ENCODE measurements at regions not wholly inside any gene's neighbourhood (a gene's known extent, or its start where the extent isn't known, plus 50 kb on each side); places are given as distances from the start of the nearest gene placed in this dataset.

GRCh38 chr2:8148260-8149006 is 533.4 kb upstream of the ID2 start:
- no peak overlapping the region for H3K27ac Mint-ChIP-seq (ENCODE audit: unreplicated experiment)
- H3K4me3 Mint-ChIP-seq (ENCODE audit: unreplicated experiment): no peak overlapping the region
- no peaks in the 10 kb centered on the region for H3K9me3 Mint-ChIP-seq (ENCODE audit: unreplicated experiment)
- H3K4me1 Mint-ChIP-seq (ENCODE audit: unreplicated experiment): peaks cover 24% of the 10 kb centered on the region
- H3K27me3 Mint-ChIP-seq (ENCODE audit: unreplicated experiment): no peaks in the 10 kb centered on the region
- no peak for TF ChIP-seq CTCF (IDR thresholded peaks at IDR 0.05)
- no peaks in the 10 kb centered on the region for H3K36me3 Mint-ChIP-seq (ENCODE audit: unreplicated experiment)
- DNase-seq (ENCODE audit: extremely low spot score, unreplicated experiment): no peak

- Mint-ChIP-seq H3K4me3 (ENCODE audit: unreplicated experiment) (no peak overlapping the region), H3K36me3 (ENCODE audit: unreplicated experiment) (no peaks in the 10 kb centered on the region), H3K4me1 (ENCODE audit: unreplicated experiment) (peaks cover 24% of the 10 kb centered on the region), H3K27me3 (ENCODE audit: unreplicated experiment) (no peaks in the 10 kb centered on the region), H3K9me3 (ENCODE audit: unreplicated experiment) (no peaks in the 10 kb centered on the region), H3K27ac (ENCODE audit: unreplicated experiment) (no peak overlapping the region)
- TF ChIP-seq CTCF (IDR thresholded peaks at IDR 0.05): no peak
- DNase-seq (ENCODE audit: extremely low spot score, unreplicated experiment): no peak
Observed at GRCh38 chr2:8149007-8149405, 532.9 kb upstream of the ID2 start.

- TF ChIP-seq CTCF (IDR thresholded peaks at IDR 0.05): no peak
- Mint-ChIP-seq H3K27me3 (ENCODE audit: unreplicated experiment) (no peaks in the 10 kb centered on the region), H3K27ac (ENCODE audit: unreplicated experiment) (no peak overlapping the region), H3K4me1 (ENCODE audit: unreplicated experiment) (peaks cover 21% of the 10 kb centered on the region), H3K4me3 (ENCODE audit: unreplicated experiment) (no peak overlapping the region), H3K9me3 (ENCODE audit: unreplicated experiment) (no peaks in the 10 kb centered on the region), H3K36me3 (ENCODE audit: unreplicated experiment) (no peaks in the 10 kb centered on the region)
- no peak for DNase-seq (ENCODE audit: extremely low spot score, unreplicated experiment)
Observed at GRCh38 chr2:8149985-8150539, 531.8 kb upstream of the ID2 start.

GRCh38 chr2:8151888-8152287 is 530.0 kb upstream of the ID2 start:
- H3K27me3 Mint-ChIP-seq (ENCODE audit: unreplicated experiment): no peaks in the 10 kb centered on the region
- no peak for DNase-seq (ENCODE audit: extremely low spot score, unreplicated experiment)
- H3K4me3 Mint-ChIP-seq (ENCODE audit: unreplicated experiment): no peak overlapping the region
- peaks cover 21% of the 10 kb centered on the region for H3K4me1 Mint-ChIP-seq (ENCODE audit: unreplicated experiment)
- no peaks in the 10 kb centered on the region for H3K9me3 Mint-ChIP-seq (ENCODE audit: unreplicated experiment)
- H3K27ac Mint-ChIP-seq (ENCODE audit: unreplicated experiment): no peak overlapping the region
- TF ChIP-seq CTCF (IDR thresholded peaks at IDR 0.05): no peak
- H3K36me3 Mint-ChIP-seq (ENCODE audit: unreplicated experiment): no peaks in the 10 kb centered on the region

GRCh38 chr2:8152392-8153257 is 529.2 kb upstream of the ID2 start:
- Mint-ChIP-seq H3K27me3 (ENCODE audit: unreplicated experiment) (no peaks in the 10 kb centered on the region), H3K27ac (ENCODE audit: unreplicated experiment) (no peak overlapping the region), H3K9me3 (ENCODE audit: unreplicated experiment) (no peaks in the 10 kb centered on the region), H3K36me3 (ENCODE audit: unreplicated experiment) (no peaks in the 10 kb centered on the region), H3K4me3 (ENCODE audit: unreplicated experiment) (no peak overlapping the region), H3K4me1 (ENCODE audit: unreplicated experiment) (peaks cover 21% of the 10 kb centered on the region)
- no peak for TF ChIP-seq CTCF (IDR thresholded peaks at IDR 0.05)
- DNase-seq (ENCODE audit: extremely low spot score, unreplicated experiment): no peak
